ENCODE measurements at regions not wholly inside any gene's neighbourhood (a gene's known extent, or its start where the extent isn't known, plus 50 kb on each side); places are given as distances from the start of the nearest gene placed in this dataset.

DNA sequence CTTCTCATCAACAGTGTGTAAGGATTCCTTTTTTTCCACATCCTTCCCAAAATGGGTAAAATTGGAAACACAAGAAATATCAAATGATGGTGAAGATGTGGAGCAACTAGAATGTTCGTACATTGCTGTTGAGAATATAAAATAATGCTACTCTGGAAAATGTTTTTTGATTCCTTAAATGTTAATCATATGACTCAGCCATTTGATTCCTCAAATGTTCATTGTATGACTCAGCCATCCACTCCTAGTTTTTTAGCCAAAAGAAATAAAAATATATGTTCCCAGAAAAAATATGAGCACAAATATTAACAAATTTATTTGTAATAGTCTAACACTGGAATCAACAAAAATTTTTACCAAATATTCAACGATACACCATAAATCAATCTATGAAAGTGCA, 1108.6 kb downstream of the LRFN5 start:
- Histone ChIP-seq H3K4me3 (no peak overlapping the region), H3K9me3 (no peaks in the 10 kb centered on the region), H3K4me1 (no peaks in the 10 kb centered on the region), H3K36me3 (no peaks in the 10 kb centered on the region), H3K27ac (no peak overlapping the region), H3K27me3 (no peaks in the 10 kb centered on the region)
- DNase-seq = no peak
- ATAC-seq = no peak
- intact Hi-C loops (cut with DNase I) = no loop called here
- TF ChIP-seq, protein P1, sequence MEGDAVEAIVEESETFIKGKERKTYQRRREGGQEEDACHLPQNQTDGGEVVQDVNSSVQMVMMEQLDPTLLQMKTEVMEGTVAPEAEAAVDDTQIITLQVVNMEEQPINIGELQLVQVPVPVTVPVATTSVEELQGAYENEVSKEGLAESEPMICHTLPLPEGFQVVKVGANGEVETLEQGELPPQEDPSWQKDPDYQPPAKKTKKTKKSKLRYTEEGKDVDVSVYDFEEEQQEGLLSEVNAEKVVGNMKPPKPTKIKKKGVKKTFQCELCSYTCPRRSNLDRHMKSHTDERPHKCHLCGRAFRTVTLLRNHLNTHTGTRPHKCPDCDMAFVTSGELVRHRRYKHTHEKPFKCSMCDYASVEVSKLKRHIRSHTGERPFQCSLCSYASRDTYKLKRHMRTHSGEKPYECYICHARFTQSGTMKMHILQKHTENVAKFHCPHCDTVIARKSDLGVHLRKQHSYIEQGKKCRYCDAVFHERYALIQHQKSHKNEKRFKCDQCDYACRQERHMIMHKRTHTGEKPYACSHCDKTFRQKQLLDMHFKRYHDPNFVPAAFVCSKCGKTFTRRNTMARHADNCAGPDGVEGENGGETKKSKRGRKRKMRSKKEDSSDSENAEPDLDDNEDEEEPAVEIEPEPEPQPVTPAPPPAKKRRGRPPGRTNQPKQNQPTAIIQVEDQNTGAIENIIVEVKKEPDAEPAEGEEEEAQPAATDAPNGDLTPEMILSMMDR (IDR thresholded peaks at IDR 0.05) = no peak

DNA sequence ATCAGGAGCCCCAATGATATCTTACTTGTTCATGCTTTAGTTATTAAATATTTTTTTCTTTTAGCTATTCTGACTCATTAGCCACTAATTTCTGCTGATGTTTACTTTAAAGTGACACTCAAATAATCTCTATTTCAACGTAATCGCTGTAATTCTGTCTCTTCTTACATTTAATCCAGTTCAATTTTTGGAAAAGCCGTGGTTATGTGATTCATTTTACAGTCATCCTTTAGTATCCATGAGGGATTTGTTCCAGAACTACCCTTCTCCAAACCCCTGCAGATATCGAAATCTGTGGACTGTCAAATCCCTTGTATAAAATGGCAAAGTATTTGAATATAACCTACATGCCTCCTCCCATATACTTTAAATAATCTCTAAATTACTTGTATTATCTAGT, 1103.4 kb downstream of the LRFN5 start:
- intact Hi-C loops (cut with DNase I) = no loop called here
- Histone ChIP-seq H3K4me3 (no peak overlapping the region), H3K9me3 (no peaks in the 10 kb centered on the region), H3K4me1 (no peaks in the 10 kb centered on the region), H3K27me3 (no peaks in the 10 kb centered on the region), H3K27ac (no peak overlapping the region), H3K36me3 (no peaks in the 10 kb centered on the region)
- TF ChIP-seq, protein P1 (IDR thresholded peaks at IDR 0.05) = no peak
- ATAC-seq = no peak
- no peak for DNase-seq

DNA sequence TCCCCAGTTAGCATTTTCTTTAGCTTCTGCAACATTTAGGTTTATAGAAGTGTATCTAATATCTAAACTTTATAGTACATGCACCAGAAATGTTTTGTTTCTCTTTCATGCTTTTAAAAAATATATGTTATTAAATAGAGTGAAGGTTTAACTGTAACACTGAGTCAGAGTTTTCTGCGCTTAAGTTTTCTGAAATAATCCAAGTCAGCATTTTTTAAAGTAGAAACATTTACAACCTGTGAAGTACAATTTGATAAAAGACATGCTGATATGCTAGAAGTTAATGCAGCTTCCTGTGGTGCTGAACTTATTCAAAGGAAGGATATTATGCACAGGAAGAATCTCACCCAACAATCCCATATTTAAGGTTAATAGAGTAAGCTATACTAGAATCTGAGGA, 1096.8 kb downstream of the LRFN5 start:
- TF ChIP-seq, protein P1 (IDR thresholded peaks at IDR 0.05) = no peak

DNA sequence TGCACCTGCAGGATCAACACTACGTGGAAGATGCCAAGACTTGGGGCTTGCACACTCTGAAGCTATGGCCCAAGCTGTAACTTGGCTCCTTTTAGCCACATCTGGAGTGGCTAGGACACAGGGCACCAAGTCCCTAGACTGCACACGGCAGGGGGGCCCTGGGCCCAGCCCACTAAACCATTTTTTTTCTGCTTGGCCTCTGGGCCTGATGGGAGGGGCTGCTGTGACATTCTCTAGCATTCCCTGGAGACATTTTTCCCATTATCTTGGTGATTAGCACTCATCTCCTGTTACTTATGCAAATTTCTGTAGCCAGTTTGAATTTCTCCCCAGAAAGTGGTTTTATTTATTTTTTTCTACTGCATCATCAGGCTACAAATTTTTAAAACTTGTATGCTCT, 1080.7 kb downstream of the LRFN5 start:
- intact Hi-C loops (cut with DNase I) = no loop called here
- TF ChIP-seq, protein P1 (IDR thresholded peaks at IDR 0.05) = no peak
- no peaks in the 10 kb centered on the region for H3K27me3 ChIP-seq
- H3K4me1 ChIP-seq = no peaks in the 10 kb centered on the region
- no peak for ATAC-seq
- no peaks in the 10 kb centered on the region for H3K36me3 ChIP-seq
- H3K27ac ChIP-seq = no peak overlapping the region
- peaks cover 0 to 7% of the 10 kb centered on the region in 2 donors for H3K9me3 ChIP-seq
- DNase-seq = peak in 1 of 4 donors; percentile 29
- H3K4me3 ChIP-seq = no peak overlapping the region

More for the DNA sequence above, 1096.8 kb downstream of the LRFN5 start:
- H3K4me3 ChIP-seq = no peak overlapping the region
- intact Hi-C loops (cut with DNase I) = no loop called here
- H3K36me3 ChIP-seq = no peaks in the 10 kb centered on the region
- ATAC-seq = no peak
- no peaks in the 10 kb centered on the region for H3K4me1 ChIP-seq
- DNase-seq = no peak
- no peaks in the 10 kb centered on the region for H3K27me3 ChIP-seq
- H3K9me3 ChIP-seq = no peaks in the 10 kb centered on the region
- H3K27ac ChIP-seq = no peak overlapping the region

DNA sequence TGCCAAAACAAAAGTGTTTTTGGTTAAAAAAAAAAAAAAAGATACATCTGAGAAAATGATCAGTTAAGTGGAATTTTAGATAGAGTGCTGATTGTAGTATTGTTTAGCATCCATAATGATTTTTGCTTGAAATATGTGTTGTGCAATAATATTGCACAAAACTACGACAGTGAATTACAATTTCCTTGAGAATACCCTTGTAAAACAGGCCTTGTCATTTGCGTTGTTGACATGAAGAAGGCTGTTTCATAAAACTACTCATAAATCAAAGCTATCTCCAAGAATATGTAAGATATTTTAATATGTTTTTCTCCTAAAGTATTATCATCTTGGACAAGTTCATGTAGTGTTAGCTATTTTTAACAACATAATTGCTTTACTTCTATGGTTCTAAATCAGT, 1077.0 kb downstream of the LRFN5 start:
- TF ChIP-seq, protein P1 (IDR thresholded peaks at IDR 0.05) = no peak
- Histone ChIP-seq H3K36me3 (no peaks in the 10 kb centered on the region), H3K9me3 (no peaks in the 10 kb centered on the region), H3K27ac (no peak overlapping the region), H3K4me3 (no peak overlapping the region), H3K4me1 (no peaks in the 10 kb centered on the region), H3K27me3 (no peaks in the 10 kb centered on the region)
- ATAC-seq (no peak), DNase-seq (peak in 2 of 4 donors; percentile 13 to 32)
- intact Hi-C loops (cut with DNase I) = no loop called here
